ENCODE measurements at regions not wholly inside any gene's neighbourhood (a gene's known extent, or its start where the extent isn't known, plus 50 kb on each side); places are given as distances from the start of the nearest gene placed in this dataset.

DNA sequence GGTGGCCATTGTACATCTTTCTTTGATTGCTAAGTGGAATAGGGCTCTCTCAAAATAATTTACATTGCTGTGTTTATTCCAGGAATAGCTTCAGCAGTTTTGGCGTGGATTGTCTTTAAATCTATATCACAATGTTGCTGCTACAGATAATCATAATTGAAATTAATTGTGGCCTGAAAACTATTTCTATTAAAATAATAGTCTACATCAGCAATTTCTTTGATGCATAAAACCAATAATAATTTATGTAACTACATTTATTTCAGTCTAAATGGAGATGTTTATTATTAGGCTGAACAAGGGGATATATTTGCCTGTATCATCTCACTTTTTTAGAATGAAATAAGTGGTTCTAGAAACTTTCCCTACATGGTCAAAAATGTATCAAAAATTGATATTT is 456.0 kb upstream of the CTNND2 start:
- no peaks in the 10 kb centered on the region for H3K79me1 ChIP-seq (ENCODE audit: low read depth, low read length)
- H3K23ac ChIP-seq (ENCODE audit: insufficient read length) = no peak overlapping the region
- no peak overlapping the region for H2AFZ ChIP-seq (ENCODE audit: low read length)
- H2BK5ac ChIP-seq (ENCODE audit: low read depth, low read length) = no peak overlapping the region
- no peak overlapping the region for H3K18ac ChIP-seq (ENCODE audit: extremely low read depth, low read length)
- TF ChIP-seq TAF7 (optimal IDR thresholded peaks at IDR 0.05; ENCODE audit: borderline replicate concordance, low read depth, low read length) = no peak
- no peak for TF ChIP-seq CBX5 (IDR thresholded peaks at IDR 0.05; ENCODE audit: low read depth, low read length)
- TF ChIP-seq MAFK (IDR thresholded peaks at IDR 0.05; ENCODE audit: low read depth, low read length) = no peak
- TF ChIP-seq HDAC6 (IDR thresholded peaks at IDR 0.05; ENCODE audit: low read depth, low read length) = no peak
- no peak overlapping the region for H2AK5ac ChIP-seq (ENCODE audit: low read depth, low read length)
- H3K9ac ChIP-seq (replicated peaks in 1 of 4; ENCODE audit: extremely low read depth in 1 of 4, low read depth in 3 of 4, low read length in 3 of 4) = no peak overlapping the region
- no peak overlapping the region for H3K14ac ChIP-seq (ENCODE audit: insufficient read length)
- ChIA-PET POLR2A (ENCODE audit: partially characterized antibody) (no interaction called here), CTCF (ENCODE audit: partially characterized antibody) (no interaction called here)
- no peak overlapping the region for H3K4me3 ChIP-seq (ENCODE audit: extremely low read depth in 1 of 4, insufficient read depth in 2 of 4, low read depth in 3 of 4, low read length in 4 of 4)
- H3K79me2 ChIP-seq (ENCODE audit: control insufficient read depth in 1 of 2, insufficient read depth in 2 of 2, low read length in 2 of 2) = no peaks in the 10 kb centered on the region
- no peaks in the 10 kb centered on the region for H4K20me1 ChIP-seq (replicated peaks in 1 of 2; ENCODE audit: control insufficient read depth in 1 of 2, insufficient read depth in 2 of 2, low read length in 2 of 2)
- no peak for DNase-seq (ENCODE audit: low read depth in 1 of 2, low spot score in 2 of 2)
- peaks cover 0 to 1% (median 0%) of the 10 kb centered on the region in 4 experiments; a peak in 1 of 7 replicates for H3K27me3 ChIP-seq (replicated peaks in 1 of 4; ENCODE audit: control insufficient read depth in 3 of 4, extremely low read depth in 1 of 4, insufficient read depth in 3 of 4, low read length in 3 of 4)
- no peaks in the 10 kb centered on the region; a peak in 1 of 7 replicates for H3K4me1 ChIP-seq (replicated peaks in 1 of 4; ENCODE audit: control insufficient read depth in 3 of 4, insufficient read depth in 4 of 4, low read length in 3 of 4)
- H3K4me2 ChIP-seq (ENCODE audit: insufficient read depth in 1 of 2, low read depth in 2 of 2, low read length in 2 of 2) = no peak overlapping the region
- H3K23me2 ChIP-seq (ENCODE audit: low read depth, low read length) = no peaks in the 10 kb centered on the region
- H3K56ac ChIP-seq (replicated peaks; ENCODE audit: insufficient read length, low read depth, low read length) = no peak overlapping the region
- no peak overlapping the region for H2BK20ac ChIP-seq (ENCODE audit: low read length)
- no peak overlapping the region for H3K27ac ChIP-seq (ENCODE audit: low read depth, low read length)
- FAIRE-seq = no peak
- no peak overlapping the region for H2BK12ac ChIP-seq (ENCODE audit: low read depth, low read length)
- H4K91ac ChIP-seq (replicated peaks; ENCODE audit: insufficient read length, low read length) = no peak overlapping the region
- no peak overlapping the region for H4K8ac ChIP-seq (ENCODE audit: extremely low read depth, insufficient read depth, low read length)
- no peak overlapping the region for H2BK15ac ChIP-seq (ENCODE audit: low read length)
- H3K9me3 ChIP-seq (ENCODE audit: insufficient read depth in 2 of 2, low read depth in 1 of 2, low read length in 1 of 2) = peaks cover 5 to 7% of the 10 kb centered on the region in 2 experiments; a peak in 3 of 4 replicates
- no peak overlapping the region for H3K4ac ChIP-seq (replicated peaks; ENCODE audit: insufficient read length, low read depth, low read length)
- WGBS, 2 experiments (ENCODE audit: extremely low coverage in 1 of 2, insufficient coverage in 1 of 2, insufficient read length in 1 of 2, insufficient replicate concordance in 2 of 2, low coverage in 1 of 2, low lambda C conversion rate in 2 of 2, missing lambda C conversion rate in 1 of 2) = 94% methylated on average over 1 of the region's 1 CpG; no CpG with 5 or more reads in 1 of the 2 experiments
- no peak overlapping the region for H2BK120ac ChIP-seq (replicated peaks; ENCODE audit: low read depth, low read length)
- H4K5ac ChIP-seq (ENCODE audit: insufficient read length, low read depth, low read length) = no peak overlapping the region
- H3K36me3 ChIP-seq (ENCODE audit: control insufficient read depth in 2 of 4, insufficient read depth in 4 of 4, low read length in 3 of 4) = peaks cover 0 to 4% (median 0%) of the 10 kb centered on the region in 4 experiments; a peak in 2 of 8 replicates

All from H1 (cell line).